Chondrocyte (in vitro differentiated cells): ENCODE measurements at regions not wholly inside any gene's neighbourhood (a gene's known extent, or its start where the extent isn't known, plus 50 kb on each side); places are given as distances from the start of the nearest gene placed in this dataset.

ENCODE experiments used
- DNase-seq: peaks from one replicate; pipeline ENCODE4 v3.0.0; 2021; ENCODE audit warnings: mixed read lengths, low spot score
- H3K27ac Mint-ChIP-seq: one replicate; pipeline ENCODE4 v1.8.0; 2021; ENCODE audit warnings: mild to moderate bottlenecking, moderate library complexity, mixed read lengths; ENCODE audit not compliant: unreplicated experiment
- H3K27me3 Mint-ChIP-seq: 2 replicates; pipeline ENCODE4 v1.8.0; 2021; ENCODE audit warnings: low read depth, mixed read lengths
- H3K36me3 Mint-ChIP-seq: 2 replicates; pipeline ENCODE4 v1.8.0; 2021; ENCODE audit warnings: low read depth, mixed read lengths
- H3K4me1 Mint-ChIP-seq: 2 replicates; pipeline ENCODE4 v1.8.0; 2021; ENCODE audit warnings: low read depth, mild to moderate bottlenecking, mixed read lengths
- H3K4me3 Mint-ChIP-seq: one replicate; pipeline ENCODE4 v1.8.0; 2021; ENCODE audit warnings: mild to moderate bottlenecking, moderate library complexity, mixed read lengths; ENCODE audit not compliant: unreplicated experiment
- H3K9me3 Mint-ChIP-seq: 2 replicates; pipeline ENCODE4 v1.8.0; 2021; ENCODE audit warnings: low read depth, mixed read lengths
- TF ChIP-seq, protein P1 (sequence below): fragments of 200-600 bp; sonication (generic); IDR thresholded peaks from 2 replicates; pipeline ENCODE4 v1.5.0; 2021; ENCODE audit warnings: antibody characterized with exemption, mild to moderate bottlenecking, moderate library complexity

- H3K27me3 Mint-ChIP-seq = peaks cover 78% of the 10 kb centered on the region
- DNase-seq = no peak
- peak overlapping the region; percentile 19 for H3K4me3 Mint-ChIP-seq
- TF ChIP-seq, protein P1, sequence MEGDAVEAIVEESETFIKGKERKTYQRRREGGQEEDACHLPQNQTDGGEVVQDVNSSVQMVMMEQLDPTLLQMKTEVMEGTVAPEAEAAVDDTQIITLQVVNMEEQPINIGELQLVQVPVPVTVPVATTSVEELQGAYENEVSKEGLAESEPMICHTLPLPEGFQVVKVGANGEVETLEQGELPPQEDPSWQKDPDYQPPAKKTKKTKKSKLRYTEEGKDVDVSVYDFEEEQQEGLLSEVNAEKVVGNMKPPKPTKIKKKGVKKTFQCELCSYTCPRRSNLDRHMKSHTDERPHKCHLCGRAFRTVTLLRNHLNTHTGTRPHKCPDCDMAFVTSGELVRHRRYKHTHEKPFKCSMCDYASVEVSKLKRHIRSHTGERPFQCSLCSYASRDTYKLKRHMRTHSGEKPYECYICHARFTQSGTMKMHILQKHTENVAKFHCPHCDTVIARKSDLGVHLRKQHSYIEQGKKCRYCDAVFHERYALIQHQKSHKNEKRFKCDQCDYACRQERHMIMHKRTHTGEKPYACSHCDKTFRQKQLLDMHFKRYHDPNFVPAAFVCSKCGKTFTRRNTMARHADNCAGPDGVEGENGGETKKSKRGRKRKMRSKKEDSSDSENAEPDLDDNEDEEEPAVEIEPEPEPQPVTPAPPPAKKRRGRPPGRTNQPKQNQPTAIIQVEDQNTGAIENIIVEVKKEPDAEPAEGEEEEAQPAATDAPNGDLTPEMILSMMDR = peak; percentile 39
- no peak overlapping the region for H3K27ac Mint-ChIP-seq
- H3K36me3 Mint-ChIP-seq = no peaks in the 10 kb centered on the region
- H3K4me1 Mint-ChIP-seq = peaks cover 16% of the 10 kb centered on the region
- H3K9me3 Mint-ChIP-seq = no peaks in the 10 kb centered on the region
These were observed 113.1 kb upstream of the MYL2 start for GRCh38 chr12:111033281-111034082.

DNA sequence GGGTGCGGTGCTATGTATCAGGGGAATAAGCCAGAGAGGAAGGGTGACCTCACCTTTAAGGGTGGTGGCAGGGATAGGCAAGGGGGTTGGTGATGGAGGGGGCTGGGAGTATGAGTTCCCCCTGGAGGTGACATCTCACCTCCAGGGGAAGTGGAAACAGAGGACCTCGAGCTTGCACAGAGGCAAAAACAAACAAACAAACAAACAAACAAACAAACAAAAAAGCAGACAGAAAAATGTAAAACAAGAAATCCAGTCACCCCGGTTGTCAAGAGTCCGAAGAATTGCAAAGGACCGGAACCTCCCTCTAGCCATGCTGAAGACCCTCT is 112.2 kb upstream of the MYL2 start:
- DNase-seq = no peak
- TF ChIP-seq, protein P1 = no peak
- Mint-ChIP-seq H3K27me3 (peaks cover 78% of the 10 kb centered on the region), H3K36me3 (no peaks in the 10 kb centered on the region), H3K4me3 (no peak overlapping the region), H3K9me3 (no peaks in the 10 kb centered on the region), H3K27ac (no peak overlapping the region), H3K4me1 (peaks cover 16% of the 10 kb centered on the region)

DNA sequence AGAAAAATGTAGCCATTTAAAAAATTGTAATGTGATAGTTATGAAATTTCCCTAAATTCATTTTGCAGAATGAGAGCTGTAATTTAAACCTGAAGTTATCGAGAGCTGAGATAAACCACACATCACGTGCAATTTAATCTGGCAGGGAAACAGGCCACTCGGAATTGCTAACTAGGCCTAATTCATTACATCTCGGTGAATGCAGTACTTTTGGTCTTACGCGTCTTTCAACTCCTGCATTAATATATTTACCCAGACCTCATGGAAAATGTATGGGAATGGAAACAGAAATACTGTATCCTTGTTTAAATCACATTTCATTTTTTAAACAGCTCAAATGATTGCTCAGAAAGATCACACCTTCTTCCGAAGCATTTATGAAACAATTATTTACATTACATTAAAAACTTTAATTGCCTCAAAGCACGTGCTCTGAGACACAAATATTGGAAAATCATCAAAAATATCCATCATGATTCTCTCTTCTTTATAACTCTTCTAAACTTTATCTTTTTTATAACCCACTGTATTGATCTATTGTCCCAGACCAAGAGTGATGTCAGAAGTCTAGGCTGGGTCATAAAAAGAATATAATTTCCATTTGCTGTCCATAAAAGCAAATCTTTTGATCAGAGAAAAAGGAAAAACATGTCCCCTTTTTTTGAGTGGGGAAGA is 111.7 kb upstream of the MYL2 start:
- TF ChIP-seq, protein P1 = no peak
- Mint-ChIP-seq H3K9me3 (no peaks in the 10 kb centered on the region), H3K4me3 (no peak overlapping the region), H3K27me3 (peaks cover 78% of the 10 kb centered on the region), H3K27ac (no peak overlapping the region), H3K36me3 (no peaks in the 10 kb centered on the region), H3K4me1 (peaks cover 16% of the 10 kb centered on the region)
- DNase-seq = no peak

DNA sequence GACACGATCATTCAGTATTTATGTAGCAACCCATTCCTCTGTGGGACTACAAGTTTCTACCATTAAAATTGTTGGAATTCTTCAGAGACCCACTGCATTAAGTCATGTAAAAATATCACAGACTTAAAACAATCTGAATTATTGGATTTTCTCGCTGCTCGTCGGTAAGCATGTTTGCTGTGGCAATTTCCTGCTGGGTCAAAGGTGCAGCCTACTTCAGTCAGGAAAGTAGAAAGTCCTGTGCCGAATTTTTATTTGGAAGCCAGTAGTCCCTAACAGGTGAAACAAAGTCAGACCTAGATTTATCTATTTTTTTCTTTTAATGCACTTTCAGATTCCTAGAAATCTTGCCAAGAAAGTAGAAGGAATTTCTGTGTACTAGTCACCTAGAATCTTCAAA is 110.4 kb upstream of the MYL2 start:
- DNase-seq = no peak
- Mint-ChIP-seq H3K9me3 (no peaks in the 10 kb centered on the region), H3K27ac (no peak overlapping the region), H3K27me3 (peaks cover 79% of the 10 kb centered on the region), H3K4me3 (no peak overlapping the region), H3K4me1 (peaks cover 12% of the 10 kb centered on the region), H3K36me3 (no peaks in the 10 kb centered on the region)
- TF ChIP-seq, protein P1 = no peak

DNA sequence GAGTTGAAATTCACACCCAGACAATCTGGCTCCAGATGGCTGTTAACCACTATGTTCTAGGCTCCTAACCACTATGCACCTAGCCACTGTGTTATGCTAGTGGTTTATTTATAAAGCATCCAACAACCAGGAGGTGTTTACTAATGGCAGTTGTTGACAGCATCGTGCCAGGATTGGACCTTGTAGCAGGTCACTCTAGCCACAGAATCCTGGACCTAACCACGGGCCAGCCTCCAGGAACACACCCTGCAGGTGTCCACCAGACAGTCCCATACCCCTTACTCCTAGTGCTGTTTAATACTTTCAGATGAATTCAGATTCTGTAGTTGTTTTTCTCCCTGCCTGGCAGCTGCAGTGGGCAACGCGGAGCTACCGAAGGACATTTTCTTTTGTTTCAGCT is 109.4 kb upstream of the MYL2 start:
- Mint-ChIP-seq H3K27ac (no peak overlapping the region), H3K9me3 (no peaks in the 10 kb centered on the region), H3K36me3 (no peaks in the 10 kb centered on the region), H3K4me1 (peaks cover 3% of the 10 kb centered on the region), H3K4me3 (no peak overlapping the region), H3K27me3 (peaks cover 76% of the 10 kb centered on the region)
- TF ChIP-seq, protein P1 = no peak
- DNase-seq = no peak
